ENCODE measurements at regions not wholly inside any gene's neighbourhood (a gene's known extent, or its start where the extent isn't known, plus 50 kb on each side); places are given as distances from the start of the nearest gene placed in this dataset.
"Not testable (repeated sequence)": the region's sequence is repeated elsewhere in the genome, so short reads cannot be mapped to it uniquely, and the experiment has no call there.

- intact Hi-C loops (cut with micrococcal nuclease), result no loop called here
These were observed 462.1 kb upstream of the DPP6 start for GRCh38 chr7:153590136-153590535.

GRCh38 chr7:153590571-153590970, 461.6 kb upstream of the DPP6 start:
- intact Hi-C loops (cut with micrococcal nuclease), result no loop called here

GRCh38 chr7:153607354-153607753, 444.8 kb upstream of the DPP6 start:
- intact Hi-C loops (cut with micrococcal nuclease), result no loop called here

GRCh38 chr7:153616711-153617325, 435.4 kb upstream of the DPP6 start:
- intact Hi-C loops (cut with micrococcal nuclease), result no loop called here

- intact Hi-C loops (cut with micrococcal nuclease), result no loop called here
These were observed 424.9 kb upstream of the DPP6 start for GRCh38 chr7:153627323-153627722.

GRCh38 chr7:153628406-153628805, 423.8 kb upstream of the DPP6 start:
- intact Hi-C loops (cut with micrococcal nuclease), result no loop called here

- intact Hi-C loops (cut with micrococcal nuclease), result no loop called here
These were observed 423.4 kb upstream of the DPP6 start for GRCh38 chr7:153628825-153629224.

- intact Hi-C loops (cut with micrococcal nuclease), result no loop called here
These were observed 413.3 kb upstream of the DPP6 start for GRCh38 chr7:153638821-153639435.

GRCh38 chr7:153640586-153640985, 411.6 kb upstream of the DPP6 start:
- intact Hi-C loops (cut with micrococcal nuclease), result no loop called here

GRCh38 chr7:153641199-153641598, 411.0 kb upstream of the DPP6 start:
- intact Hi-C loops (cut with micrococcal nuclease), result no loop called here

GRCh38 chr7:153642989-153643388, 409.2 kb upstream of the DPP6 start:
- intact Hi-C loops (cut with micrococcal nuclease), result no loop called here

GRCh38 chr7:153657182-153657800, 394.9 kb upstream of the DPP6 start:
- intact Hi-C loops (cut with micrococcal nuclease), result no loop called here

GRCh38 chr7:153675131-153675530, 377.1 kb upstream of the DPP6 start:
- intact Hi-C loops (cut with micrococcal nuclease), result no loop called here

GRCh38 chr7:153682628-153683027, 369.6 kb upstream of the DPP6 start:
- intact Hi-C loops (cut with micrococcal nuclease), result no loop called here

- intact Hi-C loops (cut with micrococcal nuclease), result no loop called here
These were observed 356.0 kb upstream of the DPP6 start for GRCh38 chr7:153696242-153696641.

- intact Hi-C loops (cut with micrococcal nuclease), result no loop called here
These were observed 354.2 kb upstream of the DPP6 start for GRCh38 chr7:153698046-153698445.

GRCh38 chr7:153701678-153702077, 350.5 kb upstream of the DPP6 start:
- intact Hi-C loops (cut with micrococcal nuclease), result no loop called here

GRCh38 chr7:153723892-153724291, 328.3 kb upstream of the DPP6 start:
- intact Hi-C loops (cut with micrococcal nuclease), result not testable (repeated sequence)

GRCh38 chr7:153731504-153731903, 320.7 kb upstream of the DPP6 start:
- intact Hi-C loops (cut with micrococcal nuclease), result not testable (repeated sequence)

GRCh38 chr7:153743434-153743833, 308.8 kb upstream of the DPP6 start:
- intact Hi-C loops (cut with micrococcal nuclease), result not testable (repeated sequence)

- intact Hi-C loops (cut with micrococcal nuclease), result not testable (repeated sequence)
These were observed 304.2 kb upstream of the DPP6 start for GRCh38 chr7:153747969-153748368.

GRCh38 chr7:153748885-153749284, 303.3 kb upstream of the DPP6 start:
- intact Hi-C loops (cut with micrococcal nuclease), result not testable (repeated sequence)

- intact Hi-C loops (cut with micrococcal nuclease), result not testable (repeated sequence)
These were observed 286.3 kb upstream of the DPP6 start for GRCh38 chr7:153765869-153766268.

Data from T-helper 1 cell treated with Interleukin-12 subunit alpha and Interleukin-12 subunit beta and Interleukin-4 antibody, amounts not matched to agents 30 ng/mL and 1 ng/mL, for 36 hours (primary cell).